ENCODE measurements at regions not wholly inside any gene's neighbourhood (a gene's known extent, or its start where the extent isn't known, plus 50 kb on each side); places are given as distances from the start of the nearest gene placed in this dataset.

GRCh38 chr4:104969394-104970082 is 177.1 kb upstream of the TET2 start:
- ChIA-PET CTCF (no interaction called here), POLR2A (ENCODE audit: low non-redundant PET) (no interaction called here)
- no peak overlapping the region for H3K4me3 ChIP-seq (ENCODE audit: low read depth, low read length, poor library complexity, severe bottlenecking)
- intact Hi-C loops (cut with micrococcal nuclease; ENCODE audit: unreplicated experiment), result no loop called here
- no peaks in the 10 kb centered on the region for H3K9me3 ChIP-seq (ENCODE audit: low read depth, low read length, poor library complexity, severe bottlenecking)
- H3K27me3 ChIP-seq (replicated peaks; ENCODE audit: insufficient read depth, low read depth, low read length, poor library complexity), result no peaks in the 10 kb centered on the region
- DNase-seq (ENCODE audit: low spot score), result no peak
- no peaks in the 10 kb centered on the region for H3K36me3 ChIP-seq (ENCODE audit: insufficient read depth, low read length, poor library complexity, severe bottlenecking)
- BruUV-seq (replicated peaks), result no TSS peak
- no peaks in the 10 kb centered on the region for H3K4me1 ChIP-seq (ENCODE audit: insufficient read depth, low read length, poor library complexity, severe bottlenecking)
- H3K27ac ChIP-seq (ENCODE audit: low read depth, low read length, poor library complexity, severe bottlenecking), result no peak overlapping the region
- no peak for TF ChIP-seq EZH2 (IDR thresholded peaks at IDR 0.05; ENCODE audit: borderline replicate concordance, low read depth, low read length, poor library complexity, severe bottlenecking)
- TF ChIP-seq, protein P1, sequence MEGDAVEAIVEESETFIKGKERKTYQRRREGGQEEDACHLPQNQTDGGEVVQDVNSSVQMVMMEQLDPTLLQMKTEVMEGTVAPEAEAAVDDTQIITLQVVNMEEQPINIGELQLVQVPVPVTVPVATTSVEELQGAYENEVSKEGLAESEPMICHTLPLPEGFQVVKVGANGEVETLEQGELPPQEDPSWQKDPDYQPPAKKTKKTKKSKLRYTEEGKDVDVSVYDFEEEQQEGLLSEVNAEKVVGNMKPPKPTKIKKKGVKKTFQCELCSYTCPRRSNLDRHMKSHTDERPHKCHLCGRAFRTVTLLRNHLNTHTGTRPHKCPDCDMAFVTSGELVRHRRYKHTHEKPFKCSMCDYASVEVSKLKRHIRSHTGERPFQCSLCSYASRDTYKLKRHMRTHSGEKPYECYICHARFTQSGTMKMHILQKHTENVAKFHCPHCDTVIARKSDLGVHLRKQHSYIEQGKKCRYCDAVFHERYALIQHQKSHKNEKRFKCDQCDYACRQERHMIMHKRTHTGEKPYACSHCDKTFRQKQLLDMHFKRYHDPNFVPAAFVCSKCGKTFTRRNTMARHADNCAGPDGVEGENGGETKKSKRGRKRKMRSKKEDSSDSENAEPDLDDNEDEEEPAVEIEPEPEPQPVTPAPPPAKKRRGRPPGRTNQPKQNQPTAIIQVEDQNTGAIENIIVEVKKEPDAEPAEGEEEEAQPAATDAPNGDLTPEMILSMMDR (conservative IDR thresholded peaks at IDR 0.05; ENCODE audit: low read depth, low read length), result no peak

DNA sequence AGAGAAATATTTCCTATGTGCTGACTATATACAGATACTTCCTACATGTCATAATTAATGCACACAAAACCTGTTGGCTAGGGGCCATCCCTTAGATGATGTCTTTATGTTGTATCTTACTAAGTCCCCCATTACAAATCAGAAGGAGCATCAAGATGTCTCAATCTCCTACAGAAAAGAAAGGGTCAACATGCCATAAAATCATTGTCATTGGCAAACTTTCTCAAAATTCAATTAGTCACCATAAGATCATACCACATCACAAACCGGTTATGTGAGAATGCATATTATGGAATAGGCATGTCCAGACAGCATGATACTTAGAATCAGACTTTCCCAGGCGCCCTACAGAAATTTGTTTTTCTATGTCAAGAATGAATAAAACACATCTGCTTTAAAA is 175.2 kb upstream of the TET2 start:
- H3K27ac ChIP-seq (ENCODE audit: low read depth, low read length, poor library complexity, severe bottlenecking), result no peak overlapping the region
- no peak for TF ChIP-seq EZH2 (IDR thresholded peaks at IDR 0.05; ENCODE audit: borderline replicate concordance, low read depth, low read length, poor library complexity, severe bottlenecking)
- TF ChIP-seq, protein P1 (conservative IDR thresholded peaks at IDR 0.05; ENCODE audit: low read depth, low read length), result no peak
- H3K36me3 ChIP-seq (ENCODE audit: insufficient read depth, low read length, poor library complexity, severe bottlenecking), result no peaks in the 10 kb centered on the region
- POLR2A ChIA-PET (ENCODE audit: low non-redundant PET), result no interaction called here
- BruUV-seq (replicated peaks), result no TSS peak
- intact Hi-C loops (cut with micrococcal nuclease; ENCODE audit: unreplicated experiment), result no loop called here
- H3K4me1 ChIP-seq (ENCODE audit: insufficient read depth, low read length, poor library complexity, severe bottlenecking), result no peaks in the 10 kb centered on the region
- H3K4me3 ChIP-seq (ENCODE audit: low read depth, low read length, poor library complexity, severe bottlenecking), result no peak overlapping the region
- CTCF ChIA-PET, result no interaction called here
- no peak for DNase-seq (ENCODE audit: low spot score)
- H3K27me3 ChIP-seq (replicated peaks; ENCODE audit: insufficient read depth, low read depth, low read length, poor library complexity), result no peaks in the 10 kb centered on the region
- H3K9me3 ChIP-seq (ENCODE audit: low read depth, low read length, poor library complexity, severe bottlenecking), result no peaks in the 10 kb centered on the region

DNA sequence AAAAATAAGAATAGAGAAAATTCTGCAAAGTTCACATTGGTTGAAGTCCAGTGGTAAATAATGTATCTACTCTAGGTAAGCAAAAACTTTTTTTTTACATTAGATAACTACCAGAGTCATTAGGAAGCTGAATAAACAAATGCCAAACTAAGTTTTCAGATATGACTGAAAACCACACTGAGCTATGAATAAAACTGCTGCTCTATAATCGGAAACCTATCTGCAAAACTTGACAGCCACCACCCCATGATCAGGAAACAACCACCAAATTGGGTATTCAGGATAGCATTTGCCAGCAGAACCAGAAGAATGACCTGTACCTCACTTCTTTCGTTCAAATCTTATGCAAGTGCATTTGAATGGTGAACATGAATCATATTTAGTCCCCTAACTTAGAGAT is 173.0 kb upstream of the TET2 start:
- intact Hi-C loops (cut with micrococcal nuclease; ENCODE audit: unreplicated experiment), result no loop called here
- no peaks in the 10 kb centered on the region for H3K36me3 ChIP-seq (ENCODE audit: insufficient read depth, low read length, poor library complexity, severe bottlenecking)
- CTCF ChIA-PET, result no interaction called here

More for the DNA sequence above, 173.0 kb upstream of the TET2 start:
- no peaks in the 10 kb centered on the region for H3K27me3 ChIP-seq (replicated peaks; ENCODE audit: insufficient read depth, low read depth, low read length, poor library complexity)
- POLR2A ChIA-PET (ENCODE audit: low non-redundant PET), result no interaction called here
- no TSS peak for BruUV-seq (replicated peaks)
- TF ChIP-seq, protein P1 (conservative IDR thresholded peaks at IDR 0.05; ENCODE audit: low read depth, low read length), result no peak
- TF ChIP-seq EZH2 (IDR thresholded peaks at IDR 0.05; ENCODE audit: borderline replicate concordance, low read depth, low read length, poor library complexity, severe bottlenecking), result no peak
- H3K4me1 ChIP-seq (ENCODE audit: insufficient read depth, low read length, poor library complexity, severe bottlenecking), result no peaks in the 10 kb centered on the region
- no peak for DNase-seq (ENCODE audit: low spot score)
- no peak overlapping the region for H3K27ac ChIP-seq (ENCODE audit: low read depth, low read length, poor library complexity, severe bottlenecking)
- no peak overlapping the region for H3K4me3 ChIP-seq (ENCODE audit: low read depth, low read length, poor library complexity, severe bottlenecking)
- H3K9me3 ChIP-seq (ENCODE audit: low read depth, low read length, poor library complexity, severe bottlenecking), result no peaks in the 10 kb centered on the region
